ENCODE measurements at regions not wholly inside any gene's neighbourhood (a gene's known extent, or its start where the extent isn't known, plus 50 kb on each side); places are given as distances from the start of the nearest gene placed in this dataset.

DNA sequence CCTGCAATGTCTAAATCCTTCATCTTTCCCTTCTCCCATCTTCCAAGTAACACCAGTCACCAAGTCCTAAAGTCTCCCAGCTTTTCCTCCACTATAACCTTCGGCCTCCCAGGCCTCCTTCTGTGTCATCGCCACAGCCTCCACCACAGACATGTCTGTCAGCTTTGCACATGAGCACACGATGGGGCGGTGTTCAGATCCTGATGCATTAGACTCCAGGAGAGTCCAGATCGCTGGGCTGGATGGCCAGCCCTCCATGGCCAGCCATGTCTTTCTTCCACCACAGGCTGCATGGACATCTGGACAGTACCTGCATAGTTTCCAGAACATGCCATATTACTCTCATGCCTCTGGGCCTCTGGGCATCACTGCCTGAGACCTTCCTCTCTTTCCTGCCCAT, 974.2 kb upstream of the ZNF722 start:
- TF ChIP-seq, protein P1, sequence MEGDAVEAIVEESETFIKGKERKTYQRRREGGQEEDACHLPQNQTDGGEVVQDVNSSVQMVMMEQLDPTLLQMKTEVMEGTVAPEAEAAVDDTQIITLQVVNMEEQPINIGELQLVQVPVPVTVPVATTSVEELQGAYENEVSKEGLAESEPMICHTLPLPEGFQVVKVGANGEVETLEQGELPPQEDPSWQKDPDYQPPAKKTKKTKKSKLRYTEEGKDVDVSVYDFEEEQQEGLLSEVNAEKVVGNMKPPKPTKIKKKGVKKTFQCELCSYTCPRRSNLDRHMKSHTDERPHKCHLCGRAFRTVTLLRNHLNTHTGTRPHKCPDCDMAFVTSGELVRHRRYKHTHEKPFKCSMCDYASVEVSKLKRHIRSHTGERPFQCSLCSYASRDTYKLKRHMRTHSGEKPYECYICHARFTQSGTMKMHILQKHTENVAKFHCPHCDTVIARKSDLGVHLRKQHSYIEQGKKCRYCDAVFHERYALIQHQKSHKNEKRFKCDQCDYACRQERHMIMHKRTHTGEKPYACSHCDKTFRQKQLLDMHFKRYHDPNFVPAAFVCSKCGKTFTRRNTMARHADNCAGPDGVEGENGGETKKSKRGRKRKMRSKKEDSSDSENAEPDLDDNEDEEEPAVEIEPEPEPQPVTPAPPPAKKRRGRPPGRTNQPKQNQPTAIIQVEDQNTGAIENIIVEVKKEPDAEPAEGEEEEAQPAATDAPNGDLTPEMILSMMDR (conservative IDR thresholded peaks at IDR 0.05) = no peak
- TF ChIP-seq EZH2 (IDR thresholded peaks at IDR 0.05; ENCODE audit: low read depth) = no peak
